ENCODE measurements at regions not wholly inside any gene's neighbourhood (a gene's known extent, or its start where the extent isn't known, plus 50 kb on each side); places are given as distances from the start of the nearest gene placed in this dataset.

DNA sequence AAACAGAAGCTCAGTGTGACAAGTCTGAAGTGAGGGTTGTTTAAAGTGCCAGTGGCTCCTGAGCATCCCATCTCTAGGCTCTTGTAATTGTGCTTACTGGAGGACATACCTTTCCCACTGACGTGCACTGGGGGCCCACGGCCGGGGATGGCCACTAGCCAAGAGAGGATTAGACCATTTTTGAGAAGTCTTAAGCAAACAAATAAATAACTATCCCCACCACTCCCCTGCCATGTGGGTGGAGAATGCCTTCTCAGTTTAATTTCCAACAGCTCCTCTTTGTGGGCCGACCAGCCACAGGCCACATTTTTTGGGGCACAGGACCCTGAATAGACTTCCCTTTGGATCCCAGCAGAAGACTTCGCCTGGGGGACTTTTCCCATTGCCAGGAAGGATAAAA, 125.0 kb upstream of the MSX1 start:
- CTCF ChIA-PET (ENCODE audit: low intra/inter-chr PET ratio) = no interaction called here
- H3K9ac ChIP-seq (ENCODE audit: insufficient read depth in 1 of 2, low read depth in 2 of 2, low read length in 2 of 2) = no peak overlapping the region
- DNase-seq (ENCODE audit: extremely low read depth in 1 of 4, low spot score in 3 of 4) (no peak), ATAC-seq (no peak), FAIRE-seq (no peak)
- H3K9me1 ChIP-seq (ENCODE audit: control insufficient read depth, insufficient read depth, low read length) = no peaks in the 10 kb centered on the region
- H3K27ac ChIP-seq (ENCODE audit: extremely low read depth, low read depth, low read length) = no peak overlapping the region
- 0% methylated on average over 5 of the region's 5 CpGs for WGBS (ENCODE audit: insufficient coverage, low coverage, missing lambda C conversion rate)
- intact Hi-C loops (cut with micrococcal nuclease) = no loop called here
- no TSS peak for BruUV-seq (replicated peaks)
- TF ChIP-seq ZNF444 (CRISPR knock-in tag; IDR thresholded peaks at IDR 0.05) (no peak), RHOXF2B (CRISPR knock-in tag; conservative IDR thresholded peaks at IDR 0.05) (no peak), PURB (CRISPR knock-in tag; IDR thresholded peaks at IDR 0.05; ENCODE audit: low read depth) (no peak), RUNX1 (IDR thresholded peaks at IDR 0.05; ENCODE audit: low read depth) (no peak), ZNF311 (CRISPR knock-in tag; IDR thresholded peaks at IDR 0.05) (no peak), PHTF2 (CRISPR knock-in tag; IDR thresholded peaks at IDR 0.05) (no peak), ZNF436 (CRISPR knock-in tag; IDR thresholded peaks at IDR 0.05) (no peak), SMARCC2 (IDR thresholded peaks at IDR 0.05; ENCODE audit: low read depth) (no peak), MTA3 (IDR thresholded peaks at IDR 0.05; ENCODE audit: borderline replicate concordance) (no peak), TAF7 (tag; IDR thresholded peaks at IDR 0.05) (no peak), HMGN3 (IDR thresholded peaks at IDR 0.05; ENCODE audit: borderline replicate concordance, extremely low read depth, insufficient read length, low read depth, low read length) (no peak), FUS (optimal IDR thresholded peaks at IDR 0.05; ENCODE audit: low read depth, low read length) (no peak), NR2F6 (CRISPR knock-in tag; IDR thresholded peaks at IDR 0.05) (no peak), ZNF124 (CRISPR knock-in tag; IDR thresholded peaks at IDR 0.05) (no peak), SREBF1 (IDR thresholded peaks at IDR 0.05; ENCODE audit: borderline replicate concordance, low read depth, low read length) (no peak), PYGO2 (tag; IDR thresholded peaks at IDR 0.05) (no peak), RBM15 (IDR thresholded peaks at IDR 0.05; ENCODE audit: insufficient read depth, low read length) (no peak)
- TF ChIP-seq, protein P1, sequence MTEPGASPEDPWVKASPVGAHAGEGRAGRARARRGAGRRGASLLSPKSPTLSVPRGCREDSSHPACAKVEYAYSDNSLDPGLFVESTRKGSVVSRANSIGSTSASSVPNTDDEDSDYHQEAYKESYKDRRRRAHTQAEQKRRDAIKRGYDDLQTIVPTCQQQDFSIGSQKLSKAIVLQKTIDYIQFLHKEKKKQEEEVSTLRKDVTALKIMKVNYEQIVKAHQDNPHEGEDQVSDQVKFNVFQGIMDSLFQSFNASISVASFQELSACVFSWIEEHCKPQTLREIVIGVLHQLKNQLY (CRISPR knock-in tag; conservative IDR thresholded peaks at IDR 0.05) = no peak
- TF ChIP-seq, protein P2, sequence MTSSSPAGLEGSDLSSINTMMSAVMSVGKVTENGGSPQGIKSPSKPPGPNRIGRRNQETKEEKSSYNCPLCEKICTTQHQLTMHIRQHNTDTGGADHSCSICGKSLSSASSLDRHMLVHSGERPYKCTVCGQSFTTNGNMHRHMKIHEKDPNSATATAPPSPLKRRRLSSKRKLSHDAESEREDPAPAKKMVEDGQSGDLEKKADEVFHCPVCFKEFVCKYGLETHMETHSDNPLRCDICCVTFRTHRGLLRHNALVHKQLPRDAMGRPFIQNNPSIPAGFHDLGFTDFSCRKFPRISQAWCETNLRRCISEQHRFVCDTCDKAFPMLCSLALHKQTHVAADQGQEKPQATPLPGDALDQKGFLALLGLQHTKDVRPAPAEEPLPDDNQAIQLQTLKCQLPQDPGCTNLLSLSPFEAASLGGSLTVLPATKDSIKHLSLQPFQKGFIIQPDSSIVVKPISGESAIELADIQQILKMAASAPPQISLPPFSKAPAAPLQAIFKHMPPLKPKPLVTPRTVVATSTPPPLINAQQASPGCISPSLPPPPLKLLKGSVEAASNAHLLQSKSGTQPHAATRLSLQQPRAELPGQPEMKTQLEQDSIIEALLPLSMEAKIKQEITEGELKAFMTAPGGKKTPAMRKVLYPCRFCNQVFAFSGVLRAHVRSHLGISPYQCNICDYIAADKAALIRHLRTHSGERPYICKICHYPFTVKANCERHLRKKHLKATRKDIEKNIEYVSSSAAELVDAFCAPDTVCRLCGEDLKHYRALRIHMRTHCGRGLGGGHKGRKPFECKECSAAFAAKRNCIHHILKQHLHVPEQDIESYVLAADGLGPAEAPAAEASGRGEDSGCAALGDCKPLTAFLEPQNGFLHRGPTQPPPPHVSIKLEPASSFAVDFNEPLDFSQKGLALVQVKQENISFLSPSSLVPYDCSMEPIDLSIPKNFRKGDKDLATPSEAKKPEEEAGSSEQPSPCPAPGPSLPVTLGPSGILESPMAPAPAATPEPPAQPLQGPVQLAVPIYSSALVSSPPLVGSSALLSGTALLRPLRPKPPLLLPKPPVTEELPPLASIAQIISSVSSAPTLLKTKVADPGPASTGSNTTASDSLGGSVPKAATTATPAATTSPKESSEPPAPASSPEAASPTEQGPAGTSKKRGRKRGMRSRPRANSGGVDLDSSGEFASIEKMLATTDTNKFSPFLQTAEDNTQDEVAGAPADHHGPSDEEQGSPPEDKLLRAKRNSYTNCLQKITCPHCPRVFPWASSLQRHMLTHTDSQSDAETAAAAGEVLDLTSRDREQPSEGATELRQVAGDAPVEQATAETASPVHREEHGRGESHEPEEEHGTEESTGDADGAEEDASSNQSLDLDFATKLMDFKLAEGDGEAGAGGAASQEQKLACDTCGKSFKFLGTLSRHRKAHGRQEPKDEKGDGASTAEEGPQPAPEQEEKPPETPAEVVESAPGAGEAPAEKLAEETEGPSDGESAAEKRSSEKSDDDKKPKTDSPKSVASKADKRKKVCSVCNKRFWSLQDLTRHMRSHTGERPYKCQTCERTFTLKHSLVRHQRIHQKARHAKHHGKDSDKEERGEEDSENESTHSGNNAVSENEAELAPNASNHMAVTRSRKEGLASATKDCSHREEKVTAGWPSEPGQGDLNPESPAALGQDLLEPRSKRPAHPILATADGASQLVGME (CRISPR knock-in tag; IDR thresholded peaks at IDR 0.05) = no peak
- H3K36me3 ChIP-seq (ENCODE audit: control insufficient read depth, insufficient read depth, low read length) = no peaks in the 10 kb centered on the region
- in situ Hi-C loops (cut with MboI) = no loop called here
- POLR2A ChIA-PET = interaction anchor here (0.7 kb wide), 1 partner anchor 56 kb away, joined by 3 read pairs; no protein-coding TSS in a partner anchor
- H3K4me1 ChIP-seq (replicated peaks in 1 of 2; ENCODE audit: control insufficient read depth in 2 of 2, insufficient read depth in 2 of 2, low read length in 2 of 2) = no peaks in the 10 kb centered on the region
- peaks cover 0 to 32% of the 10 kb centered on the region in 2 experiments; a peak in 1 of 5 replicates for H3K27me3 ChIP-seq (ENCODE audit: control insufficient read depth in 2 of 2, insufficient read depth in 2 of 2, low read length in 2 of 2)
- H4K20me1 ChIP-seq (replicated peaks; ENCODE audit: control insufficient read depth, insufficient read depth, low read length) = 0 out of 2 replicates have a peak, but pooled peaks cover 6% of the 10 kb centered on the region
- H2AFZ ChIP-seq (ENCODE audit: low read depth, low read length) = no peak overlapping the region
- H3K79me2 ChIP-seq (ENCODE audit: control insufficient read depth, insufficient read depth, low read length) = no peaks in the 10 kb centered on the region
- no peaks in the 10 kb centered on the region for H3K9me3 ChIP-seq (replicated peaks; ENCODE audit: control insufficient read depth, insufficient read depth, low read depth, low read length)
- H3K4me2 ChIP-seq (ENCODE audit: insufficient read depth, low read length) = no peak overlapping the region
- H3K4me3 ChIP-seq = no peak overlapping the region

Measured in K562 (cell line).